ENCODE measurements at regions not wholly inside any gene's neighbourhood (a gene's known extent, or its start where the extent isn't known, plus 50 kb on each side); places are given as distances from the start of the nearest gene placed in this dataset.

- H3F3A ChIP-seq (ENCODE audit: insufficient read depth, low read length, poor library complexity, severe bottlenecking): no peaks in the 10 kb centered on the region
- H3K4me3 ChIP-seq (ENCODE audit: low read length): no peak overlapping the region
- H2AFZ ChIP-seq (ENCODE audit: low read depth, low read length): no peak overlapping the region
- H4K20me1 ChIP-seq (ENCODE audit: insufficient read depth): no peaks in the 10 kb centered on the region
- no peaks in the 10 kb centered on the region for H3K36me3 ChIP-seq (ENCODE audit: insufficient read depth, low read length)
- no peaks in the 10 kb centered on the region for H3K9me2 ChIP-seq (ENCODE audit: insufficient read depth, low read length)
- no peaks in the 10 kb centered on the region for H3K27me3 ChIP-seq (ENCODE audit: insufficient read depth, low read depth, low read length)
- H3K9ac ChIP-seq (ENCODE audit: low read length): no peak overlapping the region
- no peak overlapping the region for H3K4me2 ChIP-seq (ENCODE audit: low read length)
- no peaks in the 10 kb centered on the region for H3K79me2 ChIP-seq (replicated peaks; ENCODE audit: insufficient read depth, low read length)
- no peak for TF ChIP-seq EZH2 (IDR thresholded peaks at IDR 0.05; ENCODE audit: borderline replicate concordance, insufficient read depth, low read length, poor library complexity, severe bottlenecking)
- no peak for TF ChIP-seq EP300 (conservative IDR thresholded peaks at IDR 0.05; ENCODE audit: poor library complexity, severe bottlenecking)
- H3K9me3 ChIP-seq (ENCODE audit: low read length): no peaks in the 10 kb centered on the region
- H3K27ac ChIP-seq (ENCODE audit: low read length): no peak overlapping the region
These were observed 877.6 kb upstream of the SEL1L start for GRCh38 chr14:82411298-82411697.

- Histone ChIP-seq H3K79me2 (replicated peaks; ENCODE audit: insufficient read depth, low read length) (no peaks in the 10 kb centered on the region), H3F3A (ENCODE audit: insufficient read depth, low read length, poor library complexity, severe bottlenecking) (no peaks in the 10 kb centered on the region), H3K9ac (ENCODE audit: low read length) (no peak overlapping the region), H4K20me1 (ENCODE audit: insufficient read depth) (no peaks in the 10 kb centered on the region), H3K27ac (ENCODE audit: low read length) (no peak overlapping the region), H2AFZ (ENCODE audit: low read depth, low read length) (no peak overlapping the region), H3K27me3 (ENCODE audit: insufficient read depth, low read depth, low read length) (no peaks in the 10 kb centered on the region), H3K36me3 (ENCODE audit: insufficient read depth, low read length) (no peaks in the 10 kb centered on the region), H3K9me3 (ENCODE audit: low read length) (no peaks in the 10 kb centered on the region), H3K4me2 (ENCODE audit: low read length) (no peak overlapping the region), H3K9me2 (ENCODE audit: insufficient read depth, low read length) (no peaks in the 10 kb centered on the region), H3K4me3 (ENCODE audit: low read length) (no peak overlapping the region)
- TF ChIP-seq MXI1 (conservative IDR thresholded peaks at IDR 0.05; ENCODE audit: poor library complexity, severe bottlenecking): no peak
- TF ChIP-seq CTCF (IDR thresholded peaks at IDR 0.05; ENCODE audit: poor library complexity, severe bottlenecking): no peak
- TF ChIP-seq POLR2AphosphoS5 (IDR thresholded peaks at IDR 0.05): no peak
- no peak for TF ChIP-seq TAF1 (IDR thresholded peaks at IDR 0.05; ENCODE audit: low read depth)
- no peak for TF ChIP-seq RAD21 (conservative IDR thresholded peaks at IDR 0.05)
- TF ChIP-seq REST (IDR thresholded peaks at IDR 0.05; ENCODE audit: borderline replicate concordance): no peak
- no peak for TF ChIP-seq EZH2 (IDR thresholded peaks at IDR 0.05; ENCODE audit: borderline replicate concordance, insufficient read depth, low read length, poor library complexity, severe bottlenecking)
- no peak for TF ChIP-seq SMC3 (conservative IDR thresholded peaks at IDR 0.05; ENCODE audit: poor library complexity)
- TF ChIP-seq EP300 (conservative IDR thresholded peaks at IDR 0.05; ENCODE audit: poor library complexity, severe bottlenecking): no peak
These were observed 878.9 kb upstream of the SEL1L start for GRCh38 chr14:82412545-82412944.
